Left lung (tissue), 4 donors: ENCODE measurements at regions not wholly inside any gene's neighbourhood (a gene's known extent, or its start where the extent isn't known, plus 50 kb on each side); places are given as distances from the start of the nearest gene placed in this dataset.

Experiments used
- ATAC-seq: fragments of 200-7000 bp; cut with Tn5 transposase; one replicate; pipeline ENCODE4 v1.9.1; 2020; ENCODE audit warnings: moderate library complexity
- DNase-seq, 4 donors: peaks; one replicate each; pipeline ENCODE4 v3.0.0-alpha.2; 2013 to 2020
- H3K27ac ChIP-seq, 2 donors: fragments of 200-600 bp; sonication (generic) in 1 of 2; one replicate each; pipeline versions ENCODE4 v1.5.0 to v1.8.0; 2020 to 2021
- H3K27me3 ChIP-seq, 2 donors: fragments of 200-600 bp; sonication (generic) in 1 of 2; one replicate each; pipeline versions ENCODE4 v1.5.0 to v1.8.0; 2020 to 2021
- H3K36me3 ChIP-seq, 2 donors: fragments of 200-600 bp; sonication (generic) in 1 of 2; one replicate each; pipeline versions ENCODE4 v1.5.0 to v1.8.0; 2020 to 2021
- H3K4me1 ChIP-seq, 2 donors: fragments of 200-600 bp; one replicate each; pipeline ENCODE4 v1.8.0; 2021
- H3K4me3 ChIP-seq, 2 donors: fragments of 200-600 bp; sonication (generic) in 1 of 2; one replicate each; pipeline versions ENCODE4 v1.5.0 to v1.8.0; 2020 to 2021; ENCODE audit warnings: mild to moderate bottlenecking in 1 of 2
- H3K9me3 ChIP-seq, 2 donors: fragments of 200-600 bp; sonication (generic) in 1 of 2; one replicate each; pipeline versions ENCODE4 v1.5.0 to v1.8.0; 2020 to 2021
- CTCF ChIP-seq, 2 donors: fragments of 200-600 bp; sonication (generic) in 1 of 2; IDR thresholded peaks; one replicate each; pipeline versions ENCODE4 v1.5.0 to v1.8.0; 2021; ENCODE audit warnings: antibody characterized with exemption in 2 of 2
- intact Hi-C, 2 donors: fragments of 100-400 bp; cut with DNase I; formaldehyde crosslinking; loops; one replicate each; pipeline versions ENCODE4 v1.11.2 to v1.14.2; 2022
- donor health status: DM: no; HTN: yes; CAD: no.
- donor health status: DM: no; HTN: no; CAD: no.

- Histone ChIP-seq H3K4me3 (no peak overlapping the region), H3K9me3 (no peaks in the 10 kb centered on the region), H3K4me1 (peaks cover 7 to 59% of the 10 kb centered on the region in 2 donors), H3K27ac (no peak overlapping the region), H3K36me3 (peaks cover 0 to 97% of the 10 kb centered on the region in 2 donors), H3K27me3 (no peaks in the 10 kb centered on the region)
- ATAC-seq (no peak), DNase-seq (peak in 1 of 4 donors; percentile 84)
- intact Hi-C loops = no loop called here
- no peak for TF ChIP-seq CTCF (IDR thresholded peaks at IDR 0.05)
Measured at GRCh38 chr12:124398578-124399227, 103.8 kb downstream of the RFLNA start.

GRCh38 chr12:124397807-124398577, 103.1 kb downstream of the RFLNA start:
- Histone ChIP-seq H3K27ac (no peak overlapping the region), H3K36me3 (peaks cover 0 to 96% of the 10 kb centered on the region in 2 donors)
- no peak for ATAC-seq

GRCh38 chr12:124397399-124397679, 102.4 kb downstream of the RFLNA start:
- TF ChIP-seq CTCF (IDR thresholded peaks at IDR 0.05) = no peak
- peaks cover 0 to 89% of the 10 kb centered on the region in 2 donors for H3K36me3 ChIP-seq
- no peak overlapping the region for H3K27ac ChIP-seq
- H3K27me3 ChIP-seq = no peaks in the 10 kb centered on the region
- no peaks in the 10 kb centered on the region for H3K9me3 ChIP-seq
- no peak for DNase-seq
- no peak for ATAC-seq
- intact Hi-C loops = no loop called here
- peaks cover 18 to 61% of the 10 kb centered on the region in 2 donors for H3K4me1 ChIP-seq
- no peak overlapping the region for H3K4me3 ChIP-seq

More at GRCh38 chr12:124397807-124398577, 103.1 kb downstream of the RFLNA start:
- intact Hi-C loops = no loop called here
- no peaks in the 10 kb centered on the region for H3K27me3 ChIP-seq
- peaks cover 12 to 59% of the 10 kb centered on the region in 2 donors for H3K4me1 ChIP-seq
- TF ChIP-seq CTCF (IDR thresholded peaks at IDR 0.05) = no peak
- H3K4me3 ChIP-seq = no peak overlapping the region
- H3K9me3 ChIP-seq = no peaks in the 10 kb centered on the region
- no peak for DNase-seq

- no peaks in the 10 kb centered on the region for H3K27me3 ChIP-seq
- ATAC-seq = no peak
- DNase-seq = peak in 1 of 4 donors; percentile 66
- no peak for TF ChIP-seq CTCF (IDR thresholded peaks at IDR 0.05)
- intact Hi-C loops = no loop called here
- H3K4me3 ChIP-seq = no peak overlapping the region
- H3K4me1 ChIP-seq = peaks cover 20 to 67% of the 10 kb centered on the region in 2 donors
- H3K9me3 ChIP-seq = no peaks in the 10 kb centered on the region
- no peak overlapping the region for H3K27ac ChIP-seq
- peaks cover 0 to 84% of the 10 kb centered on the region in 2 donors for H3K36me3 ChIP-seq
Measured at GRCh38 chr12:124396544-124397398, 101.9 kb downstream of the RFLNA start.

GRCh38 chr12:124395986-124396385, 101.1 kb downstream of the RFLNA start:
- no peak for ATAC-seq
- Histone ChIP-seq H3K4me1 (peaks cover 25 to 74% of the 10 kb centered on the region in 2 donors), H3K27ac (no peak overlapping the region), H3K4me3 (no peak overlapping the region), H3K9me3 (no peaks in the 10 kb centered on the region), H3K27me3 (no peaks in the 10 kb centered on the region), H3K36me3 (peaks cover 0 to 76% of the 10 kb centered on the region in 2 donors)
- DNase-seq = no peak
- intact Hi-C loops = no loop called here
- TF ChIP-seq CTCF (IDR thresholded peaks at IDR 0.05) = no peak
